IMR-90 (cell line): ENCODE measurements at regions not wholly inside any gene's neighbourhood (a gene's known extent, or its start where the extent isn't known, plus 50 kb on each side); places are given as distances from the start of the nearest gene placed in this dataset.

Experiments
- ATAC-seq: fragments of 200-7000 bp; cut with Tn5 transposase; 2 replicates; pipeline ENCODE4 v1.9.1; 2020; ENCODE audit warnings: low read depth, mild to moderate bottlenecking, moderate library complexity
- BruUV-seq: library from RNA; stranded (reverse); fragments of 400-500 nt; replicated peaks from 2 replicates; lab custom pipeline; 2021; lab: Mats Ljungman, UMichigan
- CTCF ChIA-PET: fragments of 300-600 bp; formaldehyde crosslinking; extraction: SDS; loops from one replicate; lab custom pipeline; 2021; ENCODE audit warnings: antibody characterized with exemption; lab: Yijun Ruan, JAX
- POLR2A ChIA-PET: fragments of 300-600 bp; sonication (Branson Sonifier 250); formaldehyde crosslinking; loops from one replicate; lab custom pipeline; 2022; ENCODE audit warnings: antibody characterized with exemption; ENCODE audit not compliant: unreplicated experiment; lab: Charles Lee
- DNase-seq: peaks from one replicate; pipeline ENCODE4 v3.0.0; 2013
- H2AFZ ChIP-seq: replicated peaks from 2 replicates; pipeline ENCODE3; 2013; ENCODE audit warnings: low read length, mild to moderate bottlenecking; ENCODE audit not compliant: poor library complexity
- H2AK5ac ChIP-seq: 2 replicates; pipeline ENCODE4 v1.6.1; 2013; ENCODE audit warnings: low read depth, low read length, inconsistent platforms
- H2AK9ac ChIP-seq: replicated peaks from 2 replicates; pipeline ENCODE3; 2013; ENCODE audit warnings: mild to moderate bottlenecking, low read depth, low read length, moderate library complexity; ENCODE audit not compliant: poor library complexity
- H2BK120ac ChIP-seq: 2 replicates; pipeline ENCODE4 v1.6.1; 2013; ENCODE audit warnings: low read depth, low read length, inconsistent platforms
- H2BK15ac ChIP-seq: 3 replicates; pipeline ENCODE4 v1.6.1; 2013; ENCODE audit warnings: low read depth, low read length, inconsistent platforms
- H2BK20ac ChIP-seq: 2 replicates; pipeline ENCODE4 v1.6.1; 2013; ENCODE audit warnings: low read depth, mild to moderate bottlenecking, inconsistent platforms, low read length, moderate library complexity
- H2BK5ac ChIP-seq: 2 replicates; pipeline ENCODE4 v1.6.1; 2013; ENCODE audit warnings: mild to moderate bottlenecking, low read depth, low read length, inconsistent platforms; ENCODE audit not compliant: poor library complexity, severe bottlenecking
- H3K14ac ChIP-seq: replicated peaks from 2 replicates; pipeline ENCODE4 v1.6.1; 2013; ENCODE audit warnings: low read depth, low read length, inconsistent platforms
- H3K18ac ChIP-seq: 2 replicates; pipeline ENCODE4 v1.6.1; 2013; ENCODE audit warnings: low read depth, low read length, control low read depth
- H3K23ac ChIP-seq: 2 replicates; pipeline ENCODE4 v1.6.1; 2013; ENCODE audit warnings: low read depth, low read length, inconsistent platforms
- H3K27ac ChIP-seq: 2 replicates; pipeline ENCODE4 v1.5.1; 2013; ENCODE audit warnings: mild to moderate bottlenecking, control low read depth, low read length; ENCODE audit not compliant: insufficient read depth
- H3K27me3 ChIP-seq: 2 replicates; pipeline ENCODE4 v1.6.1; 2013; ENCODE audit warnings: low read length; ENCODE audit not compliant: control insufficient read depth, insufficient read depth
- H3K36me3 ChIP-seq: 2 replicates; pipeline ENCODE4 v1.6.1; 2013; ENCODE audit warnings: low read length, mixed read lengths; ENCODE audit not compliant: control insufficient read depth, insufficient read depth
- H3K4ac ChIP-seq: 2 replicates; pipeline ENCODE4 v1.6.1; 2013; ENCODE audit warnings: low read depth, low read length, inconsistent platforms
- H3K4me1 ChIP-seq: 2 replicates; pipeline ENCODE4 v1.6.1; 2013; ENCODE audit warnings: low read length, mixed read lengths; ENCODE audit not compliant: control insufficient read depth, insufficient read depth
- H3K4me2 ChIP-seq: 2 replicates; pipeline ENCODE4 v1.6.1; 2013; ENCODE audit warnings: low read depth, mild to moderate bottlenecking, control low read depth, low read length, moderate library complexity
- H3K4me3 ChIP-seq: 2 replicates; pipeline ENCODE4 v1.5.1; 2013; ENCODE audit warnings: low read depth, mild to moderate bottlenecking, control low read depth, low read length, moderate library complexity; ENCODE audit not compliant: insufficient read depth
- H3K56ac ChIP-seq: 2 replicates; pipeline ENCODE4 v1.6.1; 2013; ENCODE audit warnings: low read length, inconsistent platforms; ENCODE audit not compliant: insufficient read depth; ENCODE audit errors: extremely low read depth
- H3K79me1 ChIP-seq, 2 experiments: 2 replicates each; pipeline ENCODE4 v1.6.1; 2013; ENCODE audit warnings: low read length in 2 of 2, inconsistent platforms in 1 of 2, low read depth in 1 of 2
- H3K9ac ChIP-seq: 2 replicates; pipeline ENCODE4 v1.6.1; 2013; ENCODE audit warnings: low read depth, low read length, control low read depth
- H3K9me1 ChIP-seq: 2 replicates; pipeline ENCODE4 v1.6.1; 2013; ENCODE audit warnings: low read length, inconsistent platforms; ENCODE audit not compliant: insufficient read depth
- H3K9me3 ChIP-seq: 2 replicates; pipeline ENCODE4 v1.6.1; 2013; ENCODE audit warnings: low read length; ENCODE audit not compliant: control insufficient read depth, insufficient read depth
- H4K20me1 ChIP-seq: 2 replicates; pipeline ENCODE4 v1.6.1; 2013; ENCODE audit warnings: low read length, inconsistent platforms; ENCODE audit not compliant: insufficient read depth
- H4K5ac ChIP-seq: 2 replicates; pipeline ENCODE4 v1.6.1; 2013; ENCODE audit warnings: mild to moderate bottlenecking, low read depth, low read length, control low read depth
- H4K8ac ChIP-seq, 2 experiments: 2 replicates each; pipeline ENCODE4 v1.6.1; 2013; ENCODE audit warnings: low read depth in 2 of 2, low read length in 2 of 2, control low read depth in 1 of 2, inconsistent platforms in 1 of 2
- H4K91ac ChIP-seq: 2 replicates; pipeline ENCODE4 v1.6.1; 2013; ENCODE audit warnings: low read depth, low read length, inconsistent platforms; ENCODE audit not compliant: insufficient read depth
- BHLHE40 ChIP-seq: fragments of 150-350 bp; IDR thresholded peaks from 2 replicates; pipeline ENCODE4 v1.6.1; 2016; ENCODE audit warnings: mild to moderate bottlenecking, low read depth, low read length
- CEBPB ChIP-seq: IDR thresholded peaks from 2 replicates; pipeline ENCODE4 v1.6.1; 2012; ENCODE audit warnings: low read depth, low read length, improper control_type of control experiment
- CHD1 ChIP-seq: IDR thresholded peaks from 2 replicates; pipeline ENCODE4 v1.6.1; 2012; ENCODE audit warnings: low read depth, low read length, improper control_type of control experiment
- ELK1 ChIP-seq: fragments of 150-350 bp; IDR thresholded peaks from 2 replicates; pipeline ENCODE4 v1.6.1; 2016; ENCODE audit warnings: low read depth, mild to moderate bottlenecking, low read length, moderate library complexity, borderline replicate concordance
- FOS ChIP-seq: fragments of 150-350 bp; IDR thresholded peaks from 2 replicates; pipeline ENCODE4 v1.6.1; 2016; ENCODE audit warnings: low read depth, low read length
- MAFK ChIP-seq: IDR thresholded peaks from 2 replicates; pipeline ENCODE4 v1.6.1; 2012; ENCODE audit warnings: low read depth, low read length, improper control_type of control experiment
- MAZ ChIP-seq: IDR thresholded peaks from 2 replicates; pipeline ENCODE4 v1.6.1; 2012; ENCODE audit warnings: low read depth, mild to moderate bottlenecking, low read length, improper control_type of control experiment, moderate library complexity, borderline replicate concordance
- MXI1 ChIP-seq: IDR thresholded peaks from 2 replicates; pipeline ENCODE4 v1.6.1; 2012; ENCODE audit warnings: low read depth, mild to moderate bottlenecking, low read length, moderate library complexity, borderline replicate concordance
- NFE2L2 ChIP-seq: fragments of 150-350 bp; IDR thresholded peaks from 2 replicates; pipeline ENCODE4 v1.6.1; 2016; ENCODE audit warnings: low read depth, mild to moderate bottlenecking, low read length
- RAD21 ChIP-seq: IDR thresholded peaks from 2 replicates; pipeline ENCODE4 v1.6.1; 2012; ENCODE audit warnings: low read length, improper control_type of control experiment
- RCOR1 ChIP-seq: IDR thresholded peaks from 2 replicates; pipeline ENCODE4 v1.6.1; 2012; ENCODE audit warnings: mild to moderate bottlenecking, low read length, improper control_type of control experiment; ENCODE audit not compliant: insufficient replicate concordance
- RFX5 ChIP-seq: IDR thresholded peaks from 2 replicates; pipeline ENCODE4 v1.8.0; 2012; ENCODE audit warnings: low read depth, mild to moderate bottlenecking, low read length, moderate library complexity
- SMC3 ChIP-seq: fragments of 150-350 bp; IDR thresholded peaks from 2 replicates; pipeline ENCODE4 v1.6.1; 2016; ENCODE audit warnings: low read depth, mild to moderate bottlenecking, antibody characterized with exemption, low read length, moderate library complexity
- WGBS, 2 experiments: methylation state at CpG; one replicate each; pipeline versions ENCODE4 v1.1.5 to v1.1.7; 2013; ENCODE audit warnings: missing lambda C conversion rate in 2 of 2; ENCODE audit not compliant: insufficient read length in 1 of 2; ENCODE audit errors: extremely low coverage in 2 of 2; 5-methylcytosine and 5-hydroxymethylcytosine counted together
- dilution Hi-C: fragments of 300-500 bp; cut with HindIII; formaldehyde crosslinking; loops from one replicate; pipeline ENCODE4 v1.14.3; 2018; ENCODE audit warnings: low sequenced_read_pairs; ENCODE audit not compliant: unreplicated experiment
- in situ Hi-C: fragments of 300-500 bp; cut with MboI; formaldehyde crosslinking; loops from 3 replicates; pipeline ENCODE4 v1.14.3; 2019; ENCODE audit warnings: low sequenced_read_pairs, inconsistent platforms, mixed read lengths
- intact Hi-C: fragments of 100-400 bp; cut with micrococcal nuclease; formaldehyde crosslinking; loops from 2 replicates; pipeline ENCODE4 v1.10.0; 2022
- TF ChIP-seq, protein P1 (sequence below): conservative IDR thresholded peaks from 2 replicates; pipeline ENCODE4 v1.5.1; 2012; ENCODE audit warnings: mild to moderate bottlenecking, low read depth, low read length, improper control_type of control experiment
- TF ChIP-seq, protein P2 (sequence below): fragments of 150-350 bp; IDR thresholded peaks from 2 replicates; pipeline ENCODE4 v1.6.1; 2017; ENCODE audit warnings: mild to moderate bottlenecking, antibody characterized with exemption, low read length, low read depth

DNA sequence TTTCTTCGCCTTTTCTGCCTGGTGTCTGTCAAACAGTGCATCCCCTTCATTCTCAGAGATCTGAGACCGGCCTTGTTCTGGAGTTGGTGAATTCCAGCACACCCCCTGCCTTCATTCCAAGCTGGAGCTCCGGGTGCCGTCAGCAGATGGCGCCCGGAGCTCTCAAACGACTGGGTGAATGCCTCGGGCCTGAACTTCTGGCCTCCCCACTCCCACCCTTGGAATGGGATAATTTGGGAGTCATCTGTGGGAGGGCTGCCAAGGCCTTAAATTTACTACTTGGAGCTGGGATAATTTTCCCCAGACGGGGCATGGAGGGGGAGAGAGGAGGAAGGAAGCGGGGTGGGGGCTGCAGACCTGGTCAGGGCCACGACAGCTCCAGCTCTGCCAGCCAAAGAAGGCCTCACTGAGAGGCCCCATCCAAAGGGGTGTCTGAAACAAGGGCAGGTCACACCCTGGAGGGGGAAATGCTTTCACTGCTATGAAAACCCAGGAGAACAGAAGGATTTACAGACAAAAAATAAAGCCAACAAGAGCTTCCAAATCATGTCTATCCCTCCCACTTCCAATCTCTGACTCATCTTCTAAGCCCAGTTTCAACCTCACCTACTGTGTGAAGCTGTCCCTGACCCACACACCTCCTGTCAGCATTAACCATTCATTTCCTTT is 187.9 kb downstream of the OPA1 start:
- Histone ChIP-seq H3K23ac (no peak overlapping the region), H3K9ac (no peak overlapping the region), H3K27ac (no peak overlapping the region), H3K14ac (no peak overlapping the region), H3K4ac (no peak overlapping the region), H3K4me3 (no peak overlapping the region), H3K4me1 (no peaks in the 10 kb centered on the region), H2BK20ac (no peak overlapping the region), H3K36me3 (no peaks in the 10 kb centered on the region), H4K5ac (no peak overlapping the region), H2BK15ac (no peak overlapping the region), H2BK120ac (no peak overlapping the region), H3K4me2 (no peak overlapping the region), H2BK5ac (no peak overlapping the region), H3K18ac (no peak overlapping the region), H2AFZ (no peak overlapping the region), H4K8ac (no peak overlapping the region), H3K27me3 (peaks cover 50% of the 10 kb centered on the region), H3K56ac (no peak overlapping the region), H4K20me1 (no peaks in the 10 kb centered on the region), H2AK9ac (no peak overlapping the region), H4K91ac (no peak overlapping the region), H3K79me1 (no peaks in the 10 kb centered on the region), H2AK5ac (no peak overlapping the region), H3K9me1 (no peaks in the 10 kb centered on the region), H3K9me3 (no peaks in the 10 kb centered on the region)
- BruUV-seq, result no TSS peak
- CTCF ChIA-PET, result interaction anchor here (0.6 to 8.2 kb wide), 16 partner anchors 11 to 806 kb away, joined by 3 to 83 read pairs (median 4); partner anchors contain the start of gene HES1
- dilution Hi-C loops (no loop called here), in situ Hi-C loops (loop anchor here (5.0 kb wide), 1 partner anchor 356 kb away; the partner anchor contains the start of gene HES1), intact Hi-C loops (loop anchor here (1.0 to 10.0 kb wide), 5 partner anchors 224 to 624 kb away; no protein-coding TSS in a partner anchor)
- peak; percentile 54 for DNase-seq
- POLR2A ChIA-PET, result interaction anchor here (0.6 kb wide), 1 partner anchor 525 kb away, joined by 3 read pairs; no protein-coding TSS in a partner anchor
- WGBS, 2 experiments, result no CpG with 5 or more reads among the region's 11 CpGs
- ATAC-seq, result peak; percentile 92
- TF ChIP-seq, protein P1, sequence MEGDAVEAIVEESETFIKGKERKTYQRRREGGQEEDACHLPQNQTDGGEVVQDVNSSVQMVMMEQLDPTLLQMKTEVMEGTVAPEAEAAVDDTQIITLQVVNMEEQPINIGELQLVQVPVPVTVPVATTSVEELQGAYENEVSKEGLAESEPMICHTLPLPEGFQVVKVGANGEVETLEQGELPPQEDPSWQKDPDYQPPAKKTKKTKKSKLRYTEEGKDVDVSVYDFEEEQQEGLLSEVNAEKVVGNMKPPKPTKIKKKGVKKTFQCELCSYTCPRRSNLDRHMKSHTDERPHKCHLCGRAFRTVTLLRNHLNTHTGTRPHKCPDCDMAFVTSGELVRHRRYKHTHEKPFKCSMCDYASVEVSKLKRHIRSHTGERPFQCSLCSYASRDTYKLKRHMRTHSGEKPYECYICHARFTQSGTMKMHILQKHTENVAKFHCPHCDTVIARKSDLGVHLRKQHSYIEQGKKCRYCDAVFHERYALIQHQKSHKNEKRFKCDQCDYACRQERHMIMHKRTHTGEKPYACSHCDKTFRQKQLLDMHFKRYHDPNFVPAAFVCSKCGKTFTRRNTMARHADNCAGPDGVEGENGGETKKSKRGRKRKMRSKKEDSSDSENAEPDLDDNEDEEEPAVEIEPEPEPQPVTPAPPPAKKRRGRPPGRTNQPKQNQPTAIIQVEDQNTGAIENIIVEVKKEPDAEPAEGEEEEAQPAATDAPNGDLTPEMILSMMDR, result peak; percentile 81
- TF ChIP-seq RCOR1, result no peak
- no peak for TF ChIP-seq CEBPB
- TF ChIP-seq MAFK, result no peak
- TF ChIP-seq, protein P2, sequence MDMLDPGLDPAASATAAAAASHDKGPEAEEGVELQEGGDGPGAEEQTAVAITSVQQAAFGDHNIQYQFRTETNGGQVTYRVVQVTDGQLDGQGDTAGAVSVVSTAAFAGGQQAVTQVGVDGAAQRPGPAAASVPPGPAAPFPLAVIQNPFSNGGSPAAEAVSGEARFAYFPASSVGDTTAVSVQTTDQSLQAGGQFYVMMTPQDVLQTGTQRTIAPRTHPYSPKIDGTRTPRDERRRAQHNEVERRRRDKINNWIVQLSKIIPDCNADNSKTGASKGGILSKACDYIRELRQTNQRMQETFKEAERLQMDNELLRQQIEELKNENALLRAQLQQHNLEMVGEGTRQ, result no peak
- no peak for TF ChIP-seq FOS
- no peak for TF ChIP-seq NFE2L2
- TF ChIP-seq MXI1, result no peak
- TF ChIP-seq SMC3, result peak; percentile 91
- no peak for TF ChIP-seq CHD1
- no peak for TF ChIP-seq ELK1
- peak; percentile 86 for TF ChIP-seq RAD21
- peak; percentile 63; the same call in 1 of the 2 replicates for TF ChIP-seq MAZ
- TF ChIP-seq RFX5, result no peak
- no peak for TF ChIP-seq BHLHE40
